Hematopoietic multipotent progenitor cell (in vitro differentiated cells): ENCODE measurements at regions not wholly inside any gene's neighbourhood (a gene's known extent, or its start where the extent isn't known, plus 50 kb on each side); places are given as distances from the start of the nearest gene placed in this dataset.
"Not testable (repeated sequence)": the region's sequence is repeated elsewhere in the genome, so short reads cannot be mapped to it uniquely, and the experiment has no call there.

ENCODE experiments used
- DNase-seq, 3 donors: peaks; one replicate each; pipeline ENCODE4 v3.0.0-alpha.2; 2011 to 2015; ENCODE audit warnings: low read depth in 2 of 3, low spot score in 2 of 3

GRCh38 chr10:118868589-118868988, 113.8 kb upstream of the CACUL1 start:
- no peak for DNase-seq

DNA sequence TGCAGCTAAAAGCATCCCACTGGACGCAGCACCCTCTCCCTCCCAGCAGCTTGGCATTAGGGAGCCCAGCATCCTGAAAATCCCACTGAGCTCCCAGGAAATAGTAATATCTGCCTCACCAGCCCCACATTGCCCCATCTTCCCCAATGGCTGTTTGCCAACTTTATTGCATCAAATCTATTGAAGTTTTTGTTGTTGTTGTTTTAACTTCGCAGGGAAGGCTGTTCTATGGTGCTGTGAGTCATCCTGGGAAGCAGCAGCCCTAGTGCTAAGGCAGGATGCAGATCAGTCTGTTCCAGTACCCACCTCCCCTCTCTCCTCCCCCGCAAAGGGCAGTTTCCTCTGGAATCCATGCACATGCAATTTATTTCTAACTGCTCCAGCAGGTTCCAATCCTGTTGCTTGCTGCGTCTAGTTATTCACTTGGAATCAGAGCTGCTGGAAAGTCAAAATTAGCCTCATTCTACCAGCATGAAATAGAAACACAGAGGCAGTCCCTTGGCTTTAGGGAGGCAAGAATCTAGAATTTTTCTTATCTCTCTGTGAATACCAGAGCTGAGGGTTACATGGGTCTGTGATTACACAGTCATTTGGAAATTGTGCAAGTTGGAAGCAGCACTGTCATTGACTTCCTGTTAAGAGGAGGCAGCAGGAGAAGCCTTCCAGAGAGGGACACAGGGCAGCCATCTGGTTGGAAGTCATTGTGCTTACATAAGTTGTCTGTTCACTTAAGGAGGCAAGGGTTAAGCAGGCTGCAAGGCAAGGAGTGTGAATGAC, 115.9 kb upstream of the CACUL1 start:
- no peak for DNase-seq

DNA sequence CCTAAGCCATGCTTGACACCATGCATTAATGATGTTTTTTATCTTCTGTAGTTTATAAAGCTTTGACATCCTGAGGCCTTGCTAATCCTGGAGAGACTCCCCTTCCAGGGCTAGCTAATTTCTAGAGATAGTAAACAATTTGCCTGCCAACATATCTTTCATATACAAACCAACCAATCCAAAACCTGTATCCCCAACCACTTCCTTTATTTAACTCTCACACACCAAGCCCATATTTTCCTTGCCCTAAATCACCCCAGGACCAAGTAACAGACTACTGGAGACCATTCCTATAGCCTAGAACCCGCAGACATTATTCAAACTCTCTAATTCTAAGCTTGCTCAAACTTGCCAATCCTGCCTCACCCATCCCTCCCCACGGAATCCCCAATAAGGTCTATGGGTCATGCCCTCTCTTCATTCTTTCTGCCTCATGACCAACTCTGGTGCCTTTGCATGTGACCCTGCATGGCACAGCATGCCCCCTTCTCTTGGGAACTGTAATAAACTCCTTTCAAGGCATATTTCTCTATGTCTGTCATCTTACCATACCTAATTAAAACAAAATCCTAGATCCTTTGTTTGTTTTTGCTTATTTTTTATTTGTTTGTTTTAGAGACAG, 116.6 kb upstream of the CACUL1 start:
- no peak for DNase-seq

- DNase-seq = no peak
Observed at GRCh38 chr10:118873091-118873737, 118.4 kb upstream of the CACUL1 start.

DNA sequence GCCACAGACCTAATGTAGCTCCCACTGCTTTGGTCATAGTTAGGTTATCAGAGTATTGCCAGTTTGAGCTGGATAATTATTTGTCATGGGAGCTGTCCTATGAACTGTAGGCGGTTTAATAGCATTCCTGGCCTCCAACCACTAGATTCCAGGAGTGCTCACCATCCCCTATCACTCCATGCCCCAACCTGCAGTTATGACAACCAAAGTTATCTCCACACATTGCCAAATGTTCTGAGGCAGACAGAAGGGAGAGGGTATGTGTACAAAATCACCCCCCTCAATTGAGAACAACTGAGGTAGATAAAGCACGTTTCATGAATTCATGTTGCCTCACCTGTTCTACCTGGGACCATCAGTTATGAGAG, 119.0 kb upstream of the CACUL1 start:
- DNase-seq = no peak

- no peak for DNase-seq
Observed at GRCh38 chr10:118874171-118874570, 119.4 kb upstream of the CACUL1 start.

DNA sequence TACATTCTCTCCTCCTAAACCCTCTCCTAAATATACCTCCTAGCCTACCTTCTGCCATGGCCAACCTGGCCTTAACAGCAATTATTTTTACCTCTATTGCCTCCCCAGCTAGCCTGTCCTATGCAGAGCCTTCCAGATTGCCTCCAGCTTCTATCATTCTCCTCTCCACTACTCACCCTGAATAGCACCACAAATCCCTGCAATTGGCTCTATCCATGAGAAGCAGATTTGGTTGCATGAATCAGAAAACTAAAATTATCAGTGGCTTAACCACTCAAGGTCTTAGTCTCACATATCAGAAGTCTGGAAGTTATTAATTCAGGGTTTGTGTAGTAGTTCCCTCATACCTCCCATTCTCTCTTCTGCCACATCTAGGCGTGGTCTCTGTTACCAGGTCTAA, 120.3 kb upstream of the CACUL1 start:
- DNase-seq = no peak

GRCh38 chr10:118882741-118883140, 128.0 kb upstream of the CACUL1 start:
- no peak for DNase-seq

DNA sequence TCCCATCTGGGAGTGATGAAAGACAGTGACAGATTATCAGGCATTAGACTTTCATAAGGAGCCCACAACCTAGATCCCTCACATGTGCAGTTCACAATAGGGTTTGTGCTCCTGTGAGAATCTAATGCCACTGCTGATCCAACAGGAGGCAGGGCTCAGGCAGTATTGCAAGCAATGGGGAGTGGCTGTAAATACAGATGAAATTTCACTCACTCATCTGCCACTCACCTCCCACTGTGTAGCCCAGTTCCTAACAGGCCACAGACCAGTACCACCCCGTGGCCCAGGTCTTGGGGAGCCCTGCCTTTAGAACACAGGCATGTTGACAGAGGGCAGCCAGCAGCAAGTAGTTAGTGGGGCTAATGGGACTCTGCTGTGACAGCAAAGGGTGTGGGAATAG, 137.3 kb upstream of the NANOS1 start:
- DNase-seq = no peak

DNA sequence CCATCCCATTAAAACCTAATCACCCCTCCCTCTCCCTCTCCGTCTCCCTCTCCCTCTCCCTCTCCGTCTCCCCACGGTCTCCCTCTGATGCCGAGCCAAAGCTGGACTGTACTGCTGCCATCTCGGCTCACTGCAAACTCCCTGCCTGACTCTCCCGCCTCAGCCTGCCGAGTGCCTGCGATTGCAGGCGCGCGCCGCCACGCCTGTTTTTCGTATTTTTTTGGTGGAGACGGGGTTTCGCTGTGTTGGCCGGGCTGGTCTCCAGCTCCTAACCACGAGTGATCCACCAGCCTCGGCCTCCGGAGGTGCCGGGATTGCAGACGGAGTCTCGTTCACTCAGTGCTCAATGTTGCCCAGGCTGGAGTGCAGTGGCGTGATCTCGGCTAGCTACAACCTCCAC, 134.6 kb upstream of the NANOS1 start:
- not testable (repeated sequence) for DNase-seq

DNA sequence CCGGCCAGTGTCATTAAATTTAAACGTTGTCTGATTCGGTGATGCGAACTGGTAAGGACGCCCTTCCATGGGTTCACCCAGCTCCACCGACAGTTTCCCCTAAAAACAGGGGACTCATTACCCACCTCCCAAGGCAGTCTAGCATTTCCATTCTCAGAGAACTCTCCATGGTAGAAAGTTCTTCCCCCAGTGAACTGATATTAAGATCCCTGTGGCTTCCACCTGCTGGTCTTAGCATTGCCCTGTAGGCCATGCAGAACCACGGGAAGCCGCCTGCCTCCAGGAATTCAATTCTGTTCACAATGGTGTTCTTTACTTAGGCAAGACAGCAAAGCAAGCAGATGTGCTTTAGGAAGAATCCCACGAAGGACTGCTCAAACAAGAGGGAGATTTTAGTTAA, 128.9 kb upstream of the NANOS1 start:
- no peak for DNase-seq

GRCh38 chr10:118901380-118901779, 128.1 kb upstream of the NANOS1 start:
- DNase-seq = no peak

GRCh38 chr10:118901906-118902305, 127.6 kb upstream of the NANOS1 start:
- DNase-seq = no peak

- not testable (repeated sequence) for DNase-seq
Observed at GRCh38 chr10:118902656-118903055, 126.9 kb upstream of the NANOS1 start.

DNA sequence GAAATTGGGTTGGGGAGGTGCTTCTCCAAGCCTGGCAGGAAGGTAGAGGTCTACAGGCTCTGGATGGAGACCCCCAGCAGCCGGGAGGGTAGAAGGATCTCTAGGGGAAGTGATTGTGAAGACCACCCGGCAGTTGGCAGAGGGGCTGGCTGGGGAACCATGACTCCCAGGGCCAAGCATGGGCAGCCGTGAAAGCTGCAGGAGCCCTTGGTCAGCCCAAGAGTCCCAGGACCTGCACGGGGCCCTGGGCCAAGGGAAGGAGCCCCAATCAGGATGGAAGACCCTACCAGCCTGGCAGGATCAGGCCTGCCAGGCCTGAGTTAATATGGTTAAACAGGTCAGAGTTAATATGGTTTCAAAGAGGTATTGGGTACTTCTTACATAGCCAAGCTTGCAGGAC, 126.3 kb upstream of the NANOS1 start:
- DNase-seq = no peak

GRCh38 chr10:118903691-118904090, 125.8 kb upstream of the NANOS1 start:
- no peak for DNase-seq

DNA sequence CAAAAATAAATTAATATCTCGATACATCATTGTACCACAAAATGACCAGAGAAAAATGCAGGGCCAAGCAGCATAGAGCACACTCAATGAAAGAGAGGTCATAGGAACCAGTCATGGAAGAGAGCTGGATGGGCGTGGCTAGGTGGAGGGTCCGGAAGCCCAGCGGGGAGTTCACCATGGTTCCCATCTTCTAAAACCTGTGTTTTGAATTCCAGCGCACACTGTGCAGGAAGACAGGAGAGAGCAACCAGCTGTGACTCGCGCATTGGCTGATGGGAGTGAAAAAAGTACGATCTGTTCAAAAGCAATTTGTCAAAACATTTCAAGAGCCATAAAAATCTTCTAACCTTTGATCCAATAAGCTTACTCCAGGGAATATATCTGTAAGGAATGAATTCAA, 125.2 kb upstream of the NANOS1 start:
- DNase-seq = no peak

- no peak for DNase-seq
Observed at GRCh38 chr10:118907051-118907450, 122.5 kb upstream of the NANOS1 start.

DNA sequence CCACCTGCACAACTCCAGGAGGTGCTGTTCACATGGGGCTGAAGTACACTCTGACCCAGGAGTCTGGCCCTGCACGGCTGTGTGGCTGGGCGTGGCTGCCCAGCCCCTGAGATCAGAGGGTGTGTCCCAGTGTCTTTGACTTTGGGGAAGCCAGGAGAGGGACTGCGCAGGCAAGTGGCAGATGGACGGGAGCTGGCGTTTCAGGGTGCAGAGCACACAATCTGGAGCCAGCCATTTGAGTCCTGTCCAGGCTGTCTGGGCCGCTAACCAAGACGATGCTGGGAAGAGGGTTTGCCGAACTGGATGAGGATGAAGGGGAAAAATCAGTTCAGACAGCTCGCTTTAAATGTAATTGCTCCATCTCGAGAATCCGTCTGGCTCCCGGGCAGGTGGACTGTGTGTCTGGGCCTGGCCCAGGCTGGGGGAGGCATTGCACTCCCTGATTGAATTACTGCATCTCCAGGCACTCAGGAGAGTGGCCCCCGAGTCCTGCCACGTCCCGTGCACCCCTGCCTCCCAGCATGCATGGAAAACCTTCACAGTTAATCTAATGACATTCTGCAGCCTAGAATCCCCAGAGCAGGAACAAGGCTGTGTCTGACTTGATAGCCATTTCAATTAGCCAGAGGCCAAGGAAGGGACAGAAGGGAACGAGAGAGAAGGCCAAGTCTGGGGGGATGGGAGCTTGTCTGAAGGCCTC, 120.8 kb upstream of the NANOS1 start:
- no peak for DNase-seq

- DNase-seq = no peak
Observed at GRCh38 chr10:118910702-118911101, 118.8 kb upstream of the NANOS1 start.

GRCh38 chr10:118911363-118911762, 118.2 kb upstream of the NANOS1 start:
- DNase-seq = no peak
